Activated T-cell treated with anti-CD3 and anti-CD28 coated beads, Interleukin-2, amount 50 U/mL, for 4 hours (primary cell): ENCODE measurements at regions not wholly inside any gene's neighbourhood (a gene's known extent, or its start where the extent isn't known, plus 50 kb on each side); places are given as distances from the start of the nearest gene placed in this dataset.

ENCODE experiments used
- ATAC-seq, 2 donors: fragments of 200-7000 bp; cut with Tn5 transposase; one replicate each; pipeline ENCODE4 v1.10.0; 2021
- DNase-seq: peaks from one replicate; pipeline ENCODE4 v3.0.0-alpha.2; 2020
- H3K27me3 Mint-ChIP-seq: one replicate; pipeline ENCODE4 v1.8.0; 2021; ENCODE audit warnings: low read depth, mixed read lengths
- H3K36me3 Mint-ChIP-seq: one replicate; pipeline ENCODE4 v1.8.0; 2022; ENCODE audit warnings: mixed read lengths; ENCODE audit not compliant: insufficient read depth
- H3K4me1 Mint-ChIP-seq: one replicate; pipeline ENCODE4 v1.8.0; 2021; ENCODE audit warnings: low read depth, mixed read lengths
- H3K4me3 Mint-ChIP-seq: one replicate; pipeline ENCODE4 v1.8.0; 2021; ENCODE audit warnings: mild to moderate bottlenecking, moderate library complexity, mixed read lengths
- H3K9me3 Mint-ChIP-seq: one replicate; pipeline ENCODE4 v1.8.0; 2021; ENCODE audit warnings: mixed read lengths

DNA sequence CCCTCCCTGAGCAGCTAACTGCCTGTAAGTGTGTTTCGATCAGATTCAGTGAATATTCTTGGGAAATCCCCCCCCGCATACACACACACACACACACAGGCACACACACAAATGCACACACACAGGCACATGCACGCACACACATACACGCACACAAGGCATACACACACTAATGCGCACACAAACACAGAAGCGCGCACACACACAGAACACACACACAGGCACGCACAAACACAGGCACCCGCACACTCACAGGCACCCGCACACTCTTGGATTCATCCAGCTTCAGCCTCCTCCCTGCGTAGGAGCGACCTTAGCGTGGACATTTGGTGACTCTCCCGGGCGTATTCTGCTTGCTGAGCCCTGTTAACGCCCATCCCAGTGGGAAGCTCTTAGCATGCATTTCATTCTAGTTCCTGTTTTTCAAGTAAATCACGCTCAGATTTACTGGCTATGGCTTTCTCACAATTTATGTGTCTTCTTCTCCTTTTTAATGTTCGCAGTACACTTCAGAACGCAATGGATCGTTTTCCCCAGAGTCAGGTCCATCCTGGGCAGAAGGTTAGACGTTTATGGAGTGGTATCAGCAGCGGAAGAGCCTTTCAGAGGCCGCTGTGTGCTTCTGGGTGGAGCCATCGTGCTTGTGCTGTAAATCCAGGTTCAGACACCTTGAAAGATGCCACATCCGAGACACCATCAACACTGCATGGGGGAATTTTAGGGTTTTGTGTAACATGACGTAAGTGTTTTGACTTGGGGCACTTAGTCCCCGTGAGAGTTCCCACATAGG lies 656.6 kb downstream of the GALR1 start:
- peaks cover 3% of the 10 kb centered on the region for H3K27me3 Mint-ChIP-seq
- no peak overlapping the region for H3K4me3 Mint-ChIP-seq
- no peak for DNase-seq
- H3K4me1 Mint-ChIP-seq: no peaks in the 10 kb centered on the region
- H3K36me3 Mint-ChIP-seq: no peaks in the 10 kb centered on the region
- no peak for ATAC-seq
- H3K9me3 Mint-ChIP-seq: no peaks in the 10 kb centered on the region

GRCh38 chr18:77910347-77910746 lies 660.7 kb downstream of the GALR1 start:
- DNase-seq: no peak
- H3K4me1 Mint-ChIP-seq: no peaks in the 10 kb centered on the region
- no peaks in the 10 kb centered on the region for H3K9me3 Mint-ChIP-seq

DNA sequence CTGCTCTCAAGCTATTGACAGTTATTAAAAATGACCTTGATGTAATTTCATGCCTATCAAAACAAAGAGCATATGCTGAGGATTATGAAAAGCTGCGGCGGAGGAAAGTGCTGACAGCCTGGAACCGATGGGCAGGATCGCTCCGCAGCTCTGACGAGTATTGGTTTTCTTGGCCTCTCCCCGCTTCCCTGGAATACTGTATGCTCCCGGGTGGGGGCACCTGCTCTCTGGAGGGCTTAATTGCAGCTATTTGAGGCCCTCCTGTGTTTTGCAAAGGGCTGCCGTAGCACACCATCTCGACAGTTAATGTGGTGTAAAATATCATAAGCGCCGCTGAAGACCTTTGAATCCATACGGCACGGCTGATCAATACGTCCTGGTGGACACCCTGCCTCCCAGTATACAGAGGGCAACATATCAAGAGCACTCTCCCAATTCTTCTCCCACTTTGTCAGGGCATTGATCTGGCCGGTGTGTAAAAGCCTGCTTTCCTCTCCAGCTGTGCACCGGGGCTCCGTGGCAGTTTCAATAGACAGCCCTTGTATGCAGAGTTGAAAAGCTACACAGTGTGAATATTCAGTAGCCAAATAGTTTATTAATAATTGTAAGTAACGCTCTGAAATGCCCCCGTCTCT lies 662.4 kb downstream of the GALR1 start:
- Mint-ChIP-seq H3K27me3 (peaks cover 4% of the 10 kb centered on the region), H3K4me1 (no peaks in the 10 kb centered on the region), H3K36me3 (no peaks in the 10 kb centered on the region), H3K9me3 (no peaks in the 10 kb centered on the region), H3K4me3 (no peak overlapping the region)
- no peak for ATAC-seq
- no peak for DNase-seq

More at GRCh38 chr18:77910347-77910746, 660.7 kb downstream of the GALR1 start:
- Mint-ChIP-seq H3K36me3 (no peaks in the 10 kb centered on the region), H3K4me3 (no peak overlapping the region), H3K27me3 (peaks cover 4% of the 10 kb centered on the region)
- no peak for ATAC-seq

DNA sequence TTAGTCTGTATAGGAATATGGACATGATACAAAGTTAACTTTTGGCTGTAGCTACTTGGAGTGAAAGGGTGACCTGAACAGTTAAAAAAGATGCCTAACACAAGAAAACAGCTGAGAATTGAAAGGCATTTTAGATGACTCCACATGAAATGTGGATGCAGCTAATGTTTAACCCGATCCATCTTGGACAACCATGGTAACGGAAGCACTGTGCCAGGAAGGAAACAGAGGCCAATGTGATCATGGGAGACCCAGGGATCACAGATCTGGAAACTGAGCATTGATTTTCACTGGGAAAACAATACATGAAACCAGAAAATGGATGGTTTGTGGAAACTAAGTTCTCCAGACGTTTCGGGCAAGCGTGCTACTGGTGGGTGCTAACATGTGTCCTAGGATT lies 669.1 kb downstream of the GALR1 start:
- no peaks in the 10 kb centered on the region for H3K4me1 Mint-ChIP-seq
- no peaks in the 10 kb centered on the region for H3K9me3 Mint-ChIP-seq
- no peaks in the 10 kb centered on the region for H3K36me3 Mint-ChIP-seq
- DNase-seq (no peak), ATAC-seq (no peak)
- peaks cover 6% of the 10 kb centered on the region for H3K27me3 Mint-ChIP-seq
- H3K4me3 Mint-ChIP-seq: no peak overlapping the region

DNA sequence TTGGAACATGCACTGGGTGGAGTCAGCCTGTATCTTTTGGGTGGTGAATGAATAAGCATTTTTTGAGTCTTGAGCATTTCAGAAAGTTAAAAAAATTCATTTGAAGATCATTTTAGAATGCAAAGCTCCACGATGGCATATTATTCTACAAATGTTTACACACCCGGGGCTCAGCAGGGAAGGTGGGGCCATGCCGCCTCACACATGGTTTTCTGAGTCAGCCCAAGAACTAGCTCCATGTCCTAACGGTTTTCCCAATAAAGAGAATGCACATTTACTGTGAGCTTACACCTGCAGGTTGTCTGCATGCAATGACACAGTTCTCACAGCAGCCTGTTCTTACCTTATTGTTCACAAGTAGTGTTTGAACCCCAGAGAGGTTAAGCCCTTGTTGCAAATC lies 670.3 kb downstream of the GALR1 start:
- H3K27me3 Mint-ChIP-seq: peaks cover 3% of the 10 kb centered on the region
- H3K4me1 Mint-ChIP-seq: no peaks in the 10 kb centered on the region
- no peak for DNase-seq
- no peak overlapping the region for H3K4me3 Mint-ChIP-seq
- H3K9me3 Mint-ChIP-seq: no peaks in the 10 kb centered on the region
- H3K36me3 Mint-ChIP-seq: no peaks in the 10 kb centered on the region
- ATAC-seq: no peak

DNA sequence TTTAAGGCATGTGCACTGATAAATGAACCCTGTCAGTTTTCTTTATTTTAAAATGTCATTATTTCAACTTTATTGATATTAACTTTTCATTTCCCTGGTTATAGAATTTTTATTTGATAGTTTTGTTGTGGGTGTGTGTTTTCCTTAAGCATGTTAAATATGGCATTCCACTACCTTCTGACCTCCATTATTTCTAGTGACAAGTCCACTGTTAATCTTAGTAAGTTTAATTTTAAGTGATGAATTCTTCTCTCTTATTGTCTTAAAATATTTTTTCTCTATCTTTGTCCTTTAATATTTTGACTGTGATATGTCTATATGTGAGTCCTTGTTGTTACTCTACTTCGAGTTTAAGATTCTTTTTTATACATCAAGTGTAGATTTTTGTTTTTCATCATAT lies 685.7 kb downstream of the GALR1 start:
- DNase-seq (no peak), ATAC-seq (no peak)
- H3K4me1 Mint-ChIP-seq: no peaks in the 10 kb centered on the region
- H3K9me3 Mint-ChIP-seq: peaks cover 12% of the 10 kb centered on the region
- H3K27me3 Mint-ChIP-seq: peaks cover 6% of the 10 kb centered on the region
- no peaks in the 10 kb centered on the region for H3K36me3 Mint-ChIP-seq
- H3K4me3 Mint-ChIP-seq: no peak overlapping the region

DNA sequence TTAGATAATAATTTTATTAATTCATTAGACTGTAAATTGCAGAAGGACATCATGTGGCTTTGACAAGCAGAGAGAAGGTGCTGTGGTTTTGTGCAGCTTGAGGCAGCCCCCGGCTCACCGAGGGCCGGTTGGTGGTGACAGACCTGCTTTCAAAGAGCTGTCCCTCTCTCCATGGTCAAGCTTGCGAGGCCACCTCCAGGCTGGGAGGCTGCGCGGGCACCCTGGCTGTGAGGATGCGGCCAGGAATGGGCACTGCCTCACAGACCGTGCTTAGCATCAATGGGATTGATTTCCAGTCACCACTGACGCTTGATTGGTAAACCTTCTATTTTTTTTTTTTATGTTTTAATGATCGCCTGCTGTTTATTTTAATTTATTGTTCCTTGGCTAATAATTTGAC lies 690.9 kb downstream of the GALR1 start:
- ATAC-seq: no peak
- H3K9me3 Mint-ChIP-seq: peaks cover 8% of the 10 kb centered on the region
- no peak overlapping the region for H3K4me3 Mint-ChIP-seq
- H3K27me3 Mint-ChIP-seq: peaks cover 1% of the 10 kb centered on the region
- no peak for DNase-seq
- no peaks in the 10 kb centered on the region for H3K36me3 Mint-ChIP-seq
- H3K4me1 Mint-ChIP-seq: no peaks in the 10 kb centered on the region

DNA sequence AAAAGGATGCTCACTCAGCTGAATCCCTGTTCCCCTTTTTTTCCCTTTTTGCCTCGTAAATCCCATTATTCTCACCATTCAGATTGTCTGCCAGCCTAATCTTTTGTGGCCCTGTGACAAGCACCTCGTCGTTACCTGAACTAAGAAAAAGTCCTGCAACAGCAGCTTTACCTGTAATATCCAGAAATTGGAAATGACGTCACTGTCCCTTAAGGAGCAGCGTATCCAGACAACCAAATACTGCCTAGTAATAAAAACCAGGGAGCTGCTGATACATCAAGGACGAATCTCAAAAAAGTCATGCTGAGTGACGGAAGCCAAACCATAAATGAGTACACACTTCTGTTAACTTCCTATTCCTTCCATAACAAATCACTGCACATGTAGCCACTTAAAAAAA lies 694.9 kb downstream of the GALR1 start:
- no peaks in the 10 kb centered on the region for H3K36me3 Mint-ChIP-seq
- H3K9me3 Mint-ChIP-seq: no peaks in the 10 kb centered on the region
- H3K27me3 Mint-ChIP-seq: no peaks in the 10 kb centered on the region
- no peak for DNase-seq
- no peaks in the 10 kb centered on the region for H3K4me1 Mint-ChIP-seq
- ATAC-seq: no peak
- no peak overlapping the region for H3K4me3 Mint-ChIP-seq

GRCh38 chr18:77948567-77948966 lies 698.9 kb downstream of the GALR1 start:
- no peaks in the 10 kb centered on the region for H3K4me1 Mint-ChIP-seq
- peaks cover 5% of the 10 kb centered on the region for H3K9me3 Mint-ChIP-seq
- H3K36me3 Mint-ChIP-seq: no peaks in the 10 kb centered on the region
- no peaks in the 10 kb centered on the region for H3K27me3 Mint-ChIP-seq
- DNase-seq: no peak
- ATAC-seq: no peak
- no peak overlapping the region for H3K4me3 Mint-ChIP-seq

- no peak for ATAC-seq
- DNase-seq: no peak
- no peaks in the 10 kb centered on the region for H3K27me3 Mint-ChIP-seq
- peaks cover 5% of the 10 kb centered on the region for H3K9me3 Mint-ChIP-seq
- H3K36me3 Mint-ChIP-seq: no peaks in the 10 kb centered on the region
- H3K4me1 Mint-ChIP-seq: no peaks in the 10 kb centered on the region
- H3K4me3 Mint-ChIP-seq: no peak overlapping the region
Measured at GRCh38 chr18:77949355-77949973, 699.8 kb downstream of the GALR1 start.

- no peaks in the 10 kb centered on the region for H3K27me3 Mint-ChIP-seq
- DNase-seq (no peak), ATAC-seq (no peak)
- no peaks in the 10 kb centered on the region for H3K4me1 Mint-ChIP-seq
- no peaks in the 10 kb centered on the region for H3K9me3 Mint-ChIP-seq
- H3K4me3 Mint-ChIP-seq: no peak overlapping the region
- H3K36me3 Mint-ChIP-seq: no peaks in the 10 kb centered on the region
Measured at GRCh38 chr18:77959248-77959647, 709.6 kb downstream of the GALR1 start.

GRCh38 chr18:77960791-77961410 lies 711.3 kb downstream of the GALR1 start:
- Mint-ChIP-seq H3K4me1 (no peaks in the 10 kb centered on the region), H3K27me3 (no peaks in the 10 kb centered on the region), H3K36me3 (no peaks in the 10 kb centered on the region), H3K4me3 (no peak overlapping the region), H3K9me3 (no peaks in the 10 kb centered on the region)
- ATAC-seq: no peak
- no peak for DNase-seq

GRCh38 chr18:77967071-77967470 lies 717.4 kb downstream of the GALR1 start:
- DNase-seq (no peak), ATAC-seq (no peak)
- no peaks in the 10 kb centered on the region for H3K4me1 Mint-ChIP-seq
- no peaks in the 10 kb centered on the region for H3K9me3 Mint-ChIP-seq
- H3K27me3 Mint-ChIP-seq: no peaks in the 10 kb centered on the region
- no peaks in the 10 kb centered on the region for H3K36me3 Mint-ChIP-seq
- no peak overlapping the region for H3K4me3 Mint-ChIP-seq

GRCh38 chr18:77967791-77968190 lies 718.1 kb downstream of the GALR1 start:
- ATAC-seq: no peak

More at GRCh38 chr18:77967791-77968190, 718.1 kb downstream of the GALR1 start:
- no peaks in the 10 kb centered on the region for H3K4me1 Mint-ChIP-seq
- DNase-seq: no peak
- no peak overlapping the region for H3K4me3 Mint-ChIP-seq
- H3K36me3 Mint-ChIP-seq: no peaks in the 10 kb centered on the region
- H3K27me3 Mint-ChIP-seq: no peaks in the 10 kb centered on the region
- no peaks in the 10 kb centered on the region for H3K9me3 Mint-ChIP-seq
